Keratinocyte (primary cell): ENCODE measurements at regions not wholly inside any gene's neighbourhood (a gene's known extent, or its start where the extent isn't known, plus 50 kb on each side); places are given as distances from the start of the nearest gene placed in this dataset.

ENCODE experiments used
- CTCF ChIP-seq, 3 experiments: IDR thresholded peaks in 1 of 3; conservative IDR thresholded peaks in 1 of 3; optimal IDR thresholded peaks in 1 of 3; 2 replicates in 2 of 3; 3 replicates in 1 of 3; pipeline versions ENCODE3 to v1.5.1; 2011; ENCODE audit warnings: low read length in 3 of 3, mild to moderate bottlenecking in 3 of 3, moderate library complexity in 2 of 3, control low read depth in 1 of 3, inconsistent platforms in 1 of 3; ENCODE audit not compliant: insufficient read depth in 2 of 3; ENCODE audit errors: extremely low read depth in 1 of 3
- EZH2 ChIP-seq: IDR thresholded peaks from one replicate; pipeline ENCODE4 v1.6.1; 2012; ENCODE audit warnings: inconsistent platforms, mild to moderate bottlenecking, low read length, moderate library complexity

- no peak for TF ChIP-seq CTCF (optimal IDR thresholded peaks at IDR 0.05 in 1 of 3, IDR thresholded peaks at IDR 0.05 in 1 of 3, conservative IDR thresholded peaks at IDR 0.05 in 1 of 3; ENCODE audit: extremely low read depth in 1 of 3, insufficient read depth in 2 of 3, low read length in 3 of 3)
- no peak for TF ChIP-seq EZH2
Measured at GRCh38 chr1:217343907-217344306, 287.0 kb downstream of the GPATCH2 start.
